ENCODE measurements at regions not wholly inside any gene's neighbourhood (a gene's known extent, or its start where the extent isn't known, plus 50 kb on each side); places are given as distances from the start of the nearest gene placed in this dataset.
"Not testable (repeated sequence)": the region's sequence is repeated elsewhere in the genome, so short reads cannot be mapped to it uniquely, and the experiment has no call there.

- no peak overlapping the region for H3K4me2 ChIP-seq (ENCODE audit: low read length, poor library complexity, severe bottlenecking)
- no peak overlapping the region for H4K91ac ChIP-seq (ENCODE audit: low read length)
- 45% methylated on average over 1 of the region's 1 CpG for WGBS
- no peak overlapping the region for H3K23ac ChIP-seq (ENCODE audit: low read length in 2 of 2)
- no peak overlapping the region for H2AFZ ChIP-seq (ENCODE audit: low read depth, low read length)
- no peaks in the 10 kb centered on the region for H3K79me1 ChIP-seq (replicated peaks; ENCODE audit: low read length, poor library complexity, severe bottlenecking)
- H3K36me3 ChIP-seq (ENCODE audit: control insufficient read depth in 1 of 2, insufficient read depth in 2 of 2, low read depth in 1 of 2, low read length in 2 of 2): no peaks in the 10 kb centered on the region
- no peak overlapping the region for H2BK5ac ChIP-seq (ENCODE audit: low read depth, low read length, poor library complexity, severe bottlenecking)
- no peak overlapping the region for H3K27ac ChIP-seq (ENCODE audit: low read length, poor library complexity, severe bottlenecking)
- no peak overlapping the region for H3K4ac ChIP-seq (ENCODE audit: low read depth in 1 of 2, low read length in 2 of 2)
- no peak overlapping the region for H2BK12ac ChIP-seq (ENCODE audit: low read length in 2 of 2)
- H2BK15ac ChIP-seq (ENCODE audit: low read depth, poor library complexity, severe bottlenecking): no peak overlapping the region
- no peak overlapping the region for H3K18ac ChIP-seq (ENCODE audit: low read depth in 1 of 2, low read length in 2 of 2)
- H2AK5ac ChIP-seq (ENCODE audit: low read length, severe bottlenecking): no peak overlapping the region
- H3K14ac ChIP-seq (ENCODE audit: low read length in 2 of 2): no peak overlapping the region
- H3K9ac ChIP-seq (ENCODE audit: low read length): no peak overlapping the region
- H3K27me3 ChIP-seq (ENCODE audit: control insufficient read depth in 1 of 2, insufficient read depth in 1 of 2, low read length in 2 of 2): no peaks in the 10 kb centered on the region
- no peak for DNase-seq
- H3K9me3 ChIP-seq (ENCODE audit: control insufficient read depth, low read length): peaks cover 2% of the 10 kb centered on the region
- no peak overlapping the region for H2BK120ac ChIP-seq (ENCODE audit: low read depth, low read length)
- no peak overlapping the region for H4K8ac ChIP-seq (ENCODE audit: low read length)
- H3K4me1 ChIP-seq (ENCODE audit: control insufficient read depth, insufficient read depth, low read depth, low read length): no peaks in the 10 kb centered on the region
- H3K4me3 ChIP-seq (ENCODE audit: insufficient read depth in 1 of 2, low read depth in 1 of 2, low read length in 2 of 2): no peak overlapping the region
These were observed 170.4 kb downstream of the LIG4 start for GRCh38 chr13:108044954-108045353.

GRCh38 chr13:108042866-108043265 lies 172.5 kb downstream of the LIG4 start:
- not testable (repeated sequence) for H3K9ac ChIP-seq (ENCODE audit: low read length); H2BK12ac ChIP-seq (ENCODE audit: low read length in 2 of 2); H3K18ac ChIP-seq (ENCODE audit: low read depth in 1 of 2, low read length in 2 of 2); H2AK5ac ChIP-seq (ENCODE audit: low read length, severe bottlenecking); H3K4me3 ChIP-seq (ENCODE audit: insufficient read depth in 1 of 2, low read depth in 1 of 2, low read length in 2 of 2); H2BK5ac ChIP-seq (ENCODE audit: low read depth, low read length, poor library complexity, severe bottlenecking); H3K79me1 ChIP-seq (replicated peaks; ENCODE audit: low read length, poor library complexity, severe bottlenecking); H3K36me3 ChIP-seq (ENCODE audit: control insufficient read depth in 1 of 2, insufficient read depth in 2 of 2, low read depth in 1 of 2, low read length in 2 of 2); H3K4me1 ChIP-seq (ENCODE audit: control insufficient read depth, insufficient read depth, low read depth, low read length); H3K27me3 ChIP-seq (ENCODE audit: control insufficient read depth in 1 of 2, insufficient read depth in 1 of 2, low read length in 2 of 2); H2BK15ac ChIP-seq (ENCODE audit: low read depth, poor library complexity, severe bottlenecking); H4K91ac ChIP-seq (ENCODE audit: low read length); DNase-seq; H3K9me3 ChIP-seq (ENCODE audit: control insufficient read depth, low read length); H3K14ac ChIP-seq (ENCODE audit: low read length in 2 of 2); H3K27ac ChIP-seq (ENCODE audit: low read length, poor library complexity, severe bottlenecking); H3K4ac ChIP-seq (ENCODE audit: low read depth in 1 of 2, low read length in 2 of 2); H2BK120ac ChIP-seq (ENCODE audit: low read depth, low read length); H4K8ac ChIP-seq (ENCODE audit: low read length); H2AFZ ChIP-seq (ENCODE audit: low read depth, low read length); H3K4me2 ChIP-seq (ENCODE audit: low read length, poor library complexity, severe bottlenecking); H3K23ac ChIP-seq (ENCODE audit: low read length in 2 of 2)
- 83% methylated on average over 2 of the region's 6 CpGs for WGBS

- Histone ChIP-seq H3K27ac (ENCODE audit: low read length, poor library complexity, severe bottlenecking) (no peak overlapping the region), H3K9me3 (ENCODE audit: control insufficient read depth, low read length) (peaks cover 7% of the 10 kb centered on the region), H3K4me2 (ENCODE audit: low read length, poor library complexity, severe bottlenecking) (no peak overlapping the region), H2AFZ (ENCODE audit: low read depth, low read length) (no peak overlapping the region), H2BK15ac (ENCODE audit: low read depth, poor library complexity, severe bottlenecking) (no peak overlapping the region), H2AK5ac (ENCODE audit: low read length, severe bottlenecking) (no peak overlapping the region), H4K91ac (ENCODE audit: low read length) (no peak overlapping the region), H3K4me3 (ENCODE audit: insufficient read depth in 1 of 2, low read depth in 1 of 2, low read length in 2 of 2) (no peak overlapping the region), H2BK5ac (ENCODE audit: low read depth, low read length, poor library complexity, severe bottlenecking) (no peak overlapping the region), H4K8ac (ENCODE audit: low read length) (no peak overlapping the region), H3K14ac (ENCODE audit: low read length in 2 of 2) (no peak overlapping the region), H3K4me1 (ENCODE audit: control insufficient read depth, insufficient read depth, low read depth, low read length) (no peaks in the 10 kb centered on the region), H3K79me1 (replicated peaks; ENCODE audit: low read length, poor library complexity, severe bottlenecking) (no peaks in the 10 kb centered on the region), H3K4ac (ENCODE audit: low read depth in 1 of 2, low read length in 2 of 2) (no peak overlapping the region), H3K27me3 (ENCODE audit: control insufficient read depth in 1 of 2, insufficient read depth in 1 of 2, low read length in 2 of 2) (no peaks in the 10 kb centered on the region), H2BK120ac (ENCODE audit: low read depth, low read length) (no peak overlapping the region), H3K23ac (ENCODE audit: low read length in 2 of 2) (no peak overlapping the region), H2BK12ac (ENCODE audit: low read length in 2 of 2) (no peak overlapping the region), H3K9ac (ENCODE audit: low read length) (no peak overlapping the region), H3K36me3 (ENCODE audit: control insufficient read depth in 1 of 2, insufficient read depth in 2 of 2, low read depth in 1 of 2, low read length in 2 of 2) (no peaks in the 10 kb centered on the region), H3K18ac (ENCODE audit: low read depth in 1 of 2, low read length in 2 of 2) (no peak overlapping the region)
- 60% methylated on average over 1 of the region's 1 CpG for WGBS
- no peak for DNase-seq
These were observed 178.0 kb downstream of the LIG4 start for GRCh38 chr13:108037348-108037747.

- no peak overlapping the region for H2AK5ac ChIP-seq (ENCODE audit: low read length, severe bottlenecking)
- no peak overlapping the region for H3K4me2 ChIP-seq (ENCODE audit: low read length, poor library complexity, severe bottlenecking)
- H3K4ac ChIP-seq (ENCODE audit: low read depth in 1 of 2, low read length in 2 of 2): no peak overlapping the region
- no peaks in the 10 kb centered on the region for H3K79me1 ChIP-seq (replicated peaks; ENCODE audit: low read length, poor library complexity, severe bottlenecking)
- H4K91ac ChIP-seq (ENCODE audit: low read length): no peak overlapping the region
- no peak overlapping the region for H3K14ac ChIP-seq (ENCODE audit: low read length in 2 of 2)
- H2BK12ac ChIP-seq (ENCODE audit: low read length in 2 of 2): no peak overlapping the region
- no peak overlapping the region for H3K27ac ChIP-seq (ENCODE audit: low read length, poor library complexity, severe bottlenecking)
- no peak overlapping the region for H2BK120ac ChIP-seq (ENCODE audit: low read depth, low read length)
- no peak overlapping the region for H2AFZ ChIP-seq (ENCODE audit: low read depth, low read length)
- H2BK15ac ChIP-seq (ENCODE audit: low read depth, poor library complexity, severe bottlenecking): no peak overlapping the region
- DNase-seq: no peak
- no peaks in the 10 kb centered on the region for H3K36me3 ChIP-seq (ENCODE audit: control insufficient read depth in 1 of 2, insufficient read depth in 2 of 2, low read depth in 1 of 2, low read length in 2 of 2)
- H3K9ac ChIP-seq (ENCODE audit: low read length): no peak overlapping the region
- H3K4me3 ChIP-seq (ENCODE audit: insufficient read depth in 1 of 2, low read depth in 1 of 2, low read length in 2 of 2): no peak overlapping the region
- H3K4me1 ChIP-seq (ENCODE audit: control insufficient read depth, insufficient read depth, low read depth, low read length): no peaks in the 10 kb centered on the region
- peaks cover 7% of the 10 kb centered on the region for H3K9me3 ChIP-seq (ENCODE audit: control insufficient read depth, low read length)
- no peaks in the 10 kb centered on the region for H3K27me3 ChIP-seq (ENCODE audit: control insufficient read depth in 1 of 2, insufficient read depth in 1 of 2, low read length in 2 of 2)
- no peak overlapping the region for H4K8ac ChIP-seq (ENCODE audit: low read length)
- H2BK5ac ChIP-seq (ENCODE audit: low read depth, low read length, poor library complexity, severe bottlenecking): no peak overlapping the region
- no peak overlapping the region for H3K18ac ChIP-seq (ENCODE audit: low read depth in 1 of 2, low read length in 2 of 2)
- no peak overlapping the region for H3K23ac ChIP-seq (ENCODE audit: low read length in 2 of 2)
- 28% methylated on average over 2 of the region's 4 CpGs for WGBS
These were observed 178.9 kb downstream of the LIG4 start for GRCh38 chr13:108036411-108036932.

All from mesenchymal stem cell (in vitro differentiated cells and primary cell).